HEK293 (cell line): ENCODE measurements at regions not wholly inside any gene's neighbourhood (a gene's known extent, or its start where the extent isn't known, plus 50 kb on each side); places are given as distances from the start of the nearest gene placed in this dataset.

Experiments
- CTCF ChIA-PET: fragments of 350-600 bp; formaldehyde crosslinking; extraction: SDS; loops from one replicate; lab custom pipeline; 2021; ENCODE audit warnings: antibody characterized with exemption; lab: Yijun Ruan, JAX
- POLR2A ChIA-PET: fragments of 300-600 bp; formaldehyde crosslinking; extraction: SDS; loops from one replicate; lab custom pipeline; 2020; ENCODE audit warnings: antibody characterized with exemption, inconsistent platforms; lab: Yijun Ruan, JAX
- H3K27ac ChIP-seq: fragments of 200-500 bp; sonication (Bioruptor generic); 2 replicates; pipeline ENCODE4 v1.5.1; 2014; ENCODE audit warnings: low read depth, low read length, control low read depth, inconsistent platforms; ENCODE audit errors: extremely low read depth
- H3K36me3 ChIP-seq, 2 experiments: fragments of 200-500 bp in 1 of 2; sonication (Bioruptor generic) in 1 of 2; 1 replicate in 1 of 2; 2 replicates in 1 of 2; pipeline ENCODE4 v1.5.1; 2014 to 2017; ENCODE audit warnings: inconsistent platforms in 2 of 2, low read length in 2 of 2; ENCODE audit not compliant: control insufficient read depth in 2 of 2, insufficient read depth in 1 of 2
- H3K4me1 ChIP-seq: fragments of 200-500 bp; sonication (Bioruptor generic); 2 replicates; pipeline ENCODE4 v1.5.1; 2014; ENCODE audit warnings: mild to moderate bottlenecking, low read length, inconsistent platforms; ENCODE audit not compliant: control insufficient read depth, insufficient read depth
- H3K4me3 ChIP-seq: 2 replicates; pipeline ENCODE4 v1.5.1; 2011; ENCODE audit warnings: low read depth, mild to moderate bottlenecking, control low read depth, low read length, moderate library complexity
- H3K9me3 ChIP-seq: fragments of 200-500 bp; sonication (Bioruptor generic); 2 replicates; pipeline ENCODE4 v1.5.1; 2014; ENCODE audit warnings: low read depth, low read length, inconsistent platforms; ENCODE audit not compliant: control insufficient read depth, insufficient read depth
- EGR2 ChIP-seq: fragments of 450-650 bp; formaldehyde crosslinking; IDR thresholded peaks from 2 replicates; pipeline ENCODE4 v1.5.1; 2016; ENCODE audit warnings: low read depth, missing biosample characterization, missing genetic modification characterization
- INSM2 ChIP-seq: fragments of 450-650 bp; formaldehyde crosslinking; IDR thresholded peaks from 2 replicates; pipeline ENCODE4 v1.5.1; 2016; ENCODE audit warnings: missing biosample characterization, missing genetic modification characterization
- KLF9 ChIP-seq: fragments of 450-650 bp; formaldehyde crosslinking; IDR thresholded peaks from 2 replicates; pipeline ENCODE4 v1.5.1; 2016; ENCODE audit warnings: missing biosample characterization, missing genetic modification characterization, low read depth
- MZF1 ChIP-seq: fragments of 450-650 bp; formaldehyde crosslinking; IDR thresholded peaks from 2 replicates; pipeline ENCODE4 v1.5.1; 2017; ENCODE audit warnings: missing biosample characterization, missing genetic modification characterization, borderline replicate concordance
- ZEB2 ChIP-seq: fragments of 450-650 bp; formaldehyde crosslinking; IDR thresholded peaks from 2 replicates; pipeline ENCODE4 v1.5.1; 2016; ENCODE audit warnings: missing biosample characterization, missing genetic modification characterization
- ZNF112 ChIP-seq: fragments of 450-650 bp; formaldehyde crosslinking; IDR thresholded peaks from 2 replicates; pipeline ENCODE4 v1.5.0; 2017; ENCODE audit warnings: missing biosample characterization, missing genetic modification characterization
- ZNF16 ChIP-seq: fragments of 450-650 bp; formaldehyde crosslinking; IDR thresholded peaks from 2 replicates; pipeline ENCODE4 v1.5.1; 2016; ENCODE audit warnings: low read depth, missing biosample characterization, missing genetic modification characterization
- ZNF174 ChIP-seq: fragments of 450-650 bp; formaldehyde crosslinking; IDR thresholded peaks from 2 replicates; pipeline ENCODE4 v1.5.0; 2017; ENCODE audit warnings: missing biosample characterization, mild to moderate bottlenecking, missing genetic modification characterization
- ZNF221 ChIP-seq: fragments of 450-650 bp; formaldehyde crosslinking; IDR thresholded peaks from 2 replicates; pipeline ENCODE4 v1.5.1; 2017; ENCODE audit warnings: missing biosample characterization, missing genetic modification characterization, borderline replicate concordance
- ZNF248 ChIP-seq: fragments of 450-650 bp; formaldehyde crosslinking; IDR thresholded peaks from 2 replicates; pipeline ENCODE4 v1.5.1; 2017; ENCODE audit warnings: missing biosample characterization, missing genetic modification characterization
- ZNF302 ChIP-seq: fragments of 450-650 bp; formaldehyde crosslinking; IDR thresholded peaks from 2 replicates; pipeline ENCODE4 v1.5.1; 2016; ENCODE audit warnings: missing biosample characterization, missing genetic modification characterization, low read depth
- ZNF398 ChIP-seq: fragments of 450-650 bp; formaldehyde crosslinking; IDR thresholded peaks from 2 replicates; pipeline ENCODE4 v1.5.1; 2017; ENCODE audit warnings: missing biosample characterization, missing genetic modification characterization
- ZNF544 ChIP-seq: fragments of 450-650 bp; formaldehyde crosslinking; IDR thresholded peaks from 2 replicates; pipeline ENCODE4 v1.5.0; 2017; ENCODE audit warnings: missing biosample characterization, missing genetic modification characterization
- ZNF558 ChIP-seq: fragments of 450-650 bp; formaldehyde crosslinking; IDR thresholded peaks from 2 replicates; pipeline ENCODE4 v1.5.1; 2016; ENCODE audit warnings: missing biosample characterization, missing genetic modification characterization
- ZNF561 ChIP-seq: fragments of 450-650 bp; IDR thresholded peaks from 2 replicates; pipeline ENCODE4 v1.5.1; 2018; ENCODE audit warnings: missing biosample characterization, missing genetic modification characterization, borderline replicate concordance
- ZNF596 ChIP-seq: fragments of 450-650 bp; IDR thresholded peaks from 2 replicates; pipeline ENCODE4 v1.5.0; 2018; ENCODE audit warnings: missing biosample characterization, mild to moderate bottlenecking, missing genetic modification characterization, moderate library complexity
- ZSCAN18 ChIP-seq: fragments of 450-650 bp; formaldehyde crosslinking; IDR thresholded peaks from 2 replicates; pipeline ENCODE4 v1.5.1; 2016; ENCODE audit warnings: missing biosample characterization, missing genetic modification characterization
- ZSCAN30 ChIP-seq: fragments of 450-650 bp; IDR thresholded peaks from 2 replicates; pipeline ENCODE4 v1.5.1; 2018; ENCODE audit warnings: missing biosample characterization, mild to moderate bottlenecking, missing genetic modification characterization, moderate library complexity
- TF ChIP-seq, protein P1 (sequence below): fragments of 450-650 bp; formaldehyde crosslinking; IDR thresholded peaks from 2 replicates; pipeline ENCODE4 v1.5.1; 2016; ENCODE audit warnings: missing biosample characterization, missing genetic modification characterization
- TF ChIP-seq, protein P2 (sequence below): fragments of 450-650 bp; formaldehyde crosslinking; IDR thresholded peaks from 2 replicates; pipeline ENCODE4 v1.5.1; 2016; ENCODE audit warnings: missing biosample characterization, missing genetic modification characterization

GRCh38 chr10:130421909-130422308 is 285.7 kb downstream of the GLRX3 start:
- no peak for TF ChIP-seq MZF1 (tag by site-specific recombination)
- no peak for TF ChIP-seq ZNF544 (tag by site-specific recombination)
- TF ChIP-seq ZNF112 (tag by site-specific recombination), result no peak
- no peak for TF ChIP-seq ZEB2 (tag by site-specific recombination)
- TF ChIP-seq ZSCAN30, result no peak
- TF ChIP-seq EGR2 (tag by site-specific recombination), result no peak
- no peak for TF ChIP-seq ZNF16 (tag by site-specific recombination)
- no peak for TF ChIP-seq ZNF596 (tag by site-specific recombination)
- TF ChIP-seq, protein P1, sequence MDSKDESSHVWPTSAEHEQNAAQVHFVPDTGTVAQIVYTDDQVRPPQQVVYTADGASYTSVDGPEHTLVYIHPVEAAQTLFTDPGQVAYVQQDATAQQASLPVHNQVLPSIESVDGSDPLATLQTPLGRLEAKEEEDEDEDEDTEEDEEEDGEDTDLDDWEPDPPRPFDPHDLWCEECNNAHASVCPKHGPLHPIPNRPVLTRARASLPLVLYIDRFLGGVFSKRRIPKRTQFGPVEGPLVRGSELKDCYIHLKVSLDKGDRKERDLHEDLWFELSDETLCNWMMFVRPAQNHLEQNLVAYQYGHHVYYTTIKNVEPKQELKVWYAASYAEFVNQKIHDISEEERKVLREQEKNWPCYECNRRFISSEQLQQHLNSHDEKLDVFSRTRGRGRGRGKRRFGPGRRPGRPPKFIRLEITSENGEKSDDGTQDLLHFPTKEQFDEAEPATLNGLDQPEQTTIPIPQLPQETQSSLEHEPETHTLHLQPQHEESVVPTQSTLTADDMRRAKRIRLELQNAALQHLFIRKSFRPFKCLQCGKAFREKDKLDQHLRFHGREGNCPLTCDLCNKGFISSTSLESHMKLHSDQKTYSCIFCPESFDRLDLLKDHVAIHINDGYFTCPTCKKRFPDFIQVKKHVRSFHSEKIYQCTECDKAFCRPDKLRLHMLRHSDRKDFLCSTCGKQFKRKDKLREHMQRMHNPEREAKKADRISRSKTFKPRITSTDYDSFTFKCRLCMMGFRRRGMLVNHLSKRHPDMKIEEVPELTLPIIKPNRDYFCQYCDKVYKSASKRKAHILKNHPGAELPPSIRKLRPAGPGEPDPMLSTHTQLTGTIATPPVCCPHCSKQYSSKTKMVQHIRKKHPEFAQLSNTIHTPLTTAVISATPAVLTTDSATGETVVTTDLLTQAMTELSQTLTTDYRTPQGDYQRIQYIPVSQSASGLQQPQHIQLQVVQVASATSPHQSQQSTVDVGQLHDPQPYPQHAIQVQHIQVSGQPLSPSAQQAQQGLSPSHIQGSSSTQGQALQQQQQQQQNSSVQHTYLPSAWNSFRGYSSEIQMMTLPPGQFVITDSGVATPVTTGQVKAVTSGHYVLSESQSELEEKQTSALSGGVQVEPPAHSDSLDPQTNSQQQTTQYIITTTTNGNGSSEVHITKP (tag by site-specific recombination), result no peak
- TF ChIP-seq, protein P2, sequence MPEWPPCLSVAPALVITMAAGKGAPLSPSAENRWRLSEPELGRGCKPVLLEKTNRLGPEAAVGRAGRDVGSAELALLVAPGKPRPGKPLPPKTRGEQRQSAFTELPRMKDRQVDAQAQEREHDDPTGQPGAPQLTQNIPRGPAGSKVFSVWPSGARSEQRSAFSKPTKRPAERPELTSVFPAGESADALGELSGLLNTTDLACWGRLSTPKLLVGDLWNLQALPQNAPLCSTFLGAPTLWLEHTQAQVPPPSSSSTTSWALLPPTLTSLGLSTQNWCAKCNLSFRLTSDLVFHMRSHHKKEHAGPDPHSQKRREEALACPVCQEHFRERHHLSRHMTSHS (tag by site-specific recombination), result no peak
- TF ChIP-seq ZNF558 (tag by site-specific recombination), result no peak
- no peak for TF ChIP-seq ZNF248 (tag by site-specific recombination)
- no peak for TF ChIP-seq ZNF561 (tag by site-specific recombination)
- no peak for TF ChIP-seq ZSCAN18
- no peak for TF ChIP-seq ZNF174 (tag by site-specific recombination)
- TF ChIP-seq KLF9 (tag by site-specific recombination), result no peak
- TF ChIP-seq ZNF398, result no peak
- TF ChIP-seq INSM2 (tag by site-specific recombination), result no peak
- no peak for TF ChIP-seq ZNF302 (tag by site-specific recombination)
- TF ChIP-seq ZNF221, result no peak
- Histone ChIP-seq H3K4me1 (no peaks in the 10 kb centered on the region), H3K4me3 (no peak overlapping the region), H3K36me3 (no peaks in the 10 kb centered on the region), H3K27ac (no peak overlapping the region), H3K9me3 (no peaks in the 10 kb centered on the region)
- CTCF ChIA-PET, result no interaction called here
- POLR2A ChIA-PET, result no interaction called here
